Retina (tissue), 1 donor: ENCODE measurements at regions not wholly inside any gene's neighbourhood (a gene's known extent, or its start where the extent isn't known, plus 50 kb on each side); places are given as distances from the start of the nearest gene placed in this dataset.
"Not testable (repeated sequence)": the region's sequence is repeated elsewhere in the genome, so short reads cannot be mapped to it uniquely, and the experiment has no call there.

Experiments used
- DNase-seq: peaks from one replicate; pipeline ENCODE4 v3.0.0-alpha.2; 2016

DNA sequence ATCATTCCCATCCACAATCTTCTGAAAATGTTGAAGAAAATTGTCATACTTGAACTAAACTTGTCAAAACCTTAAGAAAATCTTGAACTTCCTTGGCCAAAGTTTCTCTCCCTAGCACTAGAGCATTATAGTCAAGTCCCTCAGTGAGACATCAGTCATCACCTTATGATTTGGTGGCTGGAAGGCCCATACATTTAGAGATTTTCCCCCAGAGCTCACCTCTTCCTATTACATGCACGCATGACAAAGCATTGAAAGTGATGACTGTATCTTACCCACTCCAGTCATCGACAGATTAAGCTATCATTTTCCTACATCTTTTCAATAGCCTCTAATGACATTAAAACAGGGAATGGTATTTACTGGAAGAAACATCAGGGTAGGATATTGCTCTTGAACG lies 948.8 kb downstream of the TMEM121 start:
- DNase-seq: not testable (repeated sequence)

DNA sequence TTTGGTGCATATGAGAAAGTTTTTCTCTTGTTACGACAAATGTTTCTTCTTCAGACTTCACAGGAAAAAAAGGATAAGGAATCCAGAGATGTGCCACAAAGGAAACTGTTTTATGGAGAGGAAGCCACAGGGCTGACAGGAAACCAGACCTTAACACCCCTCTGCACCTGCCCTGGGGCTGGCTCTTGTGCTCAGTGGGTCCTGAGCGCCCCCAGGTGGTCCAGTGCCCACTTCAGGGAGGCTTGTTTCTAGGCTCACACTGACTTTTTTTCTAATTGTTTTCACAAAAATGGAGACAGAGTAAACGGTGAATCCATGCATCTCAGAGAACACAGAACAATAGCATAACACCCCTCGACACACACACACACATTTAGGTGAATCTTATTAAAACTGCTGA lies 951.2 kb downstream of the TMEM121 start:
- DNase-seq: not testable (repeated sequence)

DNA sequence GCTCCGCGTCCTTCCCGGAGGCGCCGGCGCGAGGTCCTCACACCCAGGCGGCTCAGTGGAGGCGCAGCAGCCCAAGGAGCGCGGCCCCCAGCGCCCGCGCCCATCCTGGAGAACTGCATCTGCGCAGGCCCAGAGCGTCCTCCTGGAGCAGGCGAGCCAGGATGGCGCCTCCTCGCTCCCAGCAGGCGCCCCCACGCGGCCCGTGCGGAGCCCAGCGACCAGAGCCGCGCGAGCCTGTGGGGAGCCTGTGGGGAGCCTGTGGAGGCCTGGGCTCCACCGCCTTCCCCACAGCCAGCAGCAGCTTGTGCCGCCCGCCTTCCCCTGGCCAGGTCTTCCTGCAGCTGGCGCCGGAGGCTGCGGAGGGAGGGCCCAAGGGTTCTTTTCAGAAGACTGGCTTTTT lies 953.9 kb downstream of the TMEM121 start:
- DNase-seq: not testable (repeated sequence)

DNA sequence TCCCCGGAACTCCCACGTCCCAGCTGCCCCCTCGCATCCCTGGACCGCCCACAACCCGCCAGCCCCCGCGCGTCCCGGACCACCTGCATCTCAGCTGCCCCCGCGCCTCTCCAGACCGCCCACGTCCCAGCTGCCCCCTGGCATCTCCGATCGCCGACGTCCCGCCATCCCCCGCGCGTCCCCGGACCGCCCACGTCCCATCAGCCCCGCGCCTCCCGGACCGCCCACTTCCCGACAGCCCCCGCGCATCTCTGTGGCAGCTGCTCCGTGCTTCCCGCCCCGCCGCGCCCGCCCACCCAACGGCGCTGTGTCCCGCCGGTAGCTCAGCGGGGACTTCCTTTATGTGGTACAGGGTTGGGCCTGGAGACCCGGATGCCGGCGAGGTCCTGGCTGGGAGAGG lies 955.8 kb downstream of the TMEM121 start:
- DNase-seq: not testable (repeated sequence)

- no peak for DNase-seq
These were observed 961.2 kb downstream of the TMEM121 start for GRCh38 chr14:106487600-106487999.

GRCh38 chr14:106488291-106488690 lies 961.9 kb downstream of the TMEM121 start:
- no peak for DNase-seq

DNA sequence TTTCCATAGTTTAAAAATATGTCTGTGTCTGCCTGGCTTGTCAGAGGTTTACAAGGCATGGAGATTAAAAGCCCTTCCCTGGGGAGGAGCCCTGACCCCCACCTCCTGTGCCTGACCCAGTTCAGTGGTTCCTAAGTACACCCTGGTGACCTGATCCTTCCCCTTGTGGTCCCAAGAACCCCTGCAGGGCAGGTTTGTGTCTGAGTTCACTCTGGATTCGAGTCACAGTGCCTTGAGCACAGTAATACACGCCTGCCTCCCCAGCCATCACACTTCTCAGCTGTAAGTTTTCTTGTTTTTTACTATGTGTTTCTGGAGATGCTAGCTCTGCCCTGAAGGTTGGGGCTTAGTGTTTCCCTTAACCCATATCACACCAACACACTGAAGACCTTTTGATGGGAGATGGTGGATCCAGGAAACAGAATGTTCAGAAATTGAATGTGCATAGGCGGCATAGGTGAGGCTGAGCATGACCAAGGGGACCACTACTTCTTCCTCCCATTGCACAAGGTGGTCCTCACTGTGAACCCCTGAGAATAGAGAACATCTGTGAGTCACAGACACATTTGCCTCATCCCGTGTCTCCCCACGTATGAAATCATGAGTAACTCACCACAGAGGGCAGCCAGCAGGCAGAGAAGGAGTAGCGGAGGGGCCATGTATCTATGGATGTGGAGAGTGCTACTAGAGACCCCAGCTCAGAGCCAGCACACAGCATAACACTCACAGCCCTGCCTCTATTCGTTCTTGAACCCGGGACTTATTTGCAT lies 962.9 kb downstream of the TMEM121 start:
- no peak for DNase-seq

GRCh38 chr14:106490442-106490841 lies 964.1 kb downstream of the TMEM121 start:
- no peak for DNase-seq

DNA sequence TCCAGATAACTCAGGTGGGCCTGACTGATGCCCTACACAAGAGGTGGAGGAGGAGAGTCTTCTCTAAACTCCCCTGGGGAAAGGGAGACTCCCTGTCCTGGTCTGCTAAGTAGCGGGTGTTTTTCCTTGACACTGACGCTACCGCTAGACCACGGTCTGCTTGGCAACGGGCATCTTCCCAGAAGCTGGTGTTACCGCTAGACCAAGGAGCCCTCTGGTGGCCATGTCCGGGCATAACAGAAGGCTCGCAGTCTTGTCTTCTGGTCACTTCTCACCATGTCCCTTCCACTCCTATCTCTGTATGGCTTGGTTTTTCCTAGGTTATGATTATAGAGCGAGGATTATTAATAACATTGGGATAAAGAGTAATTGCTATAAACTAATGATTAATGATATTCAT lies 965.5 kb downstream of the TMEM121 start:
- DNase-seq: no peak

DNA sequence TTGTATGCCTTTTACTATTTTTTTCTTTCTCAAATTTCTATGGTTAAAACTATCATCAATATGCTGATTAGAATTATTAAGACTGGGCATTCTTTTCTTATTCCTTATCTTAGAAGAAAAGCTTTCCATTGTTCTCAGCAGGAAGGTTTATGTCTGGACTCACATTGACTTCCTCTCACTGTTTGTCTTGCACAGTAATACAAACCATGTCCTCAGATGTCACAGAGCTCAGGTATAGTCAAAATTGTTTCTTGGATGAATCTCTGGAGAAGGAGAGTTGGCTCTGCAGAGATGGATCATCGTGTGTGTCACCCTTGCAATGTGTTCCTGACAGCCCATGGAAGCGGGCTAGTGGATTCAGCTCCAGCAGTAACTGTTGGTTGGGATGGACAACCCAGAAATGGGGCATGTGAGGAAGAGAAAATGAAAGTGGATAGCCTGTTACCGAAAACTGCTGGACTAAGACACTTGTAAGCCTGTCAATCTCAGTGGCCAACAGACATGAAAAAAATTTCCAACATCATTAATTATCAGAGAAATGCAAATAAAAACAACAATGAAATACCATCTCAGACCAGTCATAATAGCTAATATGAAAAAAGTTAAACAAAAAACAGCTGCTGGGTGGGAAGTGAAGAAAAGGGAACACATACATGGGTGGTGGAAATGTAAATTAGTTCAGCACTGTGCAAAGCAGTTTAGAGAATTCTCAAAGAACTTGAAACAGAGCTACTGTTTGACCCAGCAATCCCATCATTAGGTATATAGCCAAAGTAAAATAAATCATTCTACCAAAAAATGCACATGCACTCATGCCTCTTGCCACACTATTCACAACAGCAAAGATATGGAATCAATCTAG lies 967.8 kb downstream of the TMEM121 start:
- no peak for DNase-seq

DNA sequence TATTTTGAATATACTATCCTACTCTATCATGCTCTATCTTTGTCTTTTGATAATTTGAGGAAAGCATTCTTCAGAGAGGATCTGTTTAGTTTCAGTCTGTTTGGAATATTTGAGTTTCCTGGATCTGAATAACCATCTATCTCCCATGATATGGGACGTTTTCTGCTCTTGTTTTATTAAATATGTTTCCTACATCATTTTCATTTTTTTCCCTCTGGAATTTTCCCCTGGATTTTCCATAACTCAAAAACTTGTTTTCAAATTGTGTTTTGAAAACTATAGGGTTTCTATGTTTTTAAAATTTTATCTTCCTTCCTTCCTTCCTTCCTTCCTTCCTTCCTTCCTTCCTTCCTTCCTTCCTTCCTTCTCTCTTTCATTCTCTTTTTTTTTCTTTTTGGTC lies 974.2 kb downstream of the TMEM121 start:
- no peak for DNase-seq

DNA sequence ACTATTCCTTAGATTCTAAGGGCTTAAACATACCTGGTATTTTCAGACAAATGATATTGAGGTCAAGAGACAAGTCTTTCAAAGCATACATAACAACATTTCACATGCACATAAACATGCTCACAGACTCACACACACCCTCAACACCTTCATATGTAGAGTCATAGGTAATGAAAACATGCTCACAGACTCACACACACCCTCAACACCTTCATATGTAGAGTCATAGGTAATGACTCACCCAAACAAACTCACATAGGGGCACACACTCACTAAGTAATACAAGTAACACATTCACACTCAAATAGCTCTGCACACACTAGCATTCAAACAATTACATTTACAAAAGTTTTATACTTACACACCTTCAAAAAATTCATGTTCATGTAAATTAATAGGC lies 975.5 kb downstream of the TMEM121 start:
- DNase-seq: no peak

GRCh38 chr14:106505366-106505765 lies 979.0 kb downstream of the TMEM121 start:
- DNase-seq: no peak

DNA sequence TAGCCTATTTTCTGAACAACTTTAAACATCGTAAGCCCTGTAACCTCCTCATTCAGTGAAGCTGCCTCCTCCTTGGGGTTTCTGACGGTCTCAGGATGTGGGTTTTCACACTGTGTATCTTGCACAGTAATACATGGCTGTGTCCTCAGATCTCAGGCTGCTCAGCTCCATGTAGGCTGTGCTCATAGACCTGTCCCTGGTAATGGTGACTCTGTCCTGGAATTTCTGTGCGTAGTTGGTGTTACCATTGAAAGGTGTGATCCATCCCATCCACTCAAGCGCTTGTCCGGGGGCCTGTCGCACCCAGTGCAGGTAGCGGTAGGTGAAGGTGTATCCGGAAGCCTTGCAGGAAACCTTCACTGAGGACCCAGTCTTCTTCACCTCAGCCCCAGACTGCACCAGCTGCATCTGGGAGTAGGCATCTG lies 980.5 kb downstream of the TMEM121 start:
- no peak for DNase-seq

DNA sequence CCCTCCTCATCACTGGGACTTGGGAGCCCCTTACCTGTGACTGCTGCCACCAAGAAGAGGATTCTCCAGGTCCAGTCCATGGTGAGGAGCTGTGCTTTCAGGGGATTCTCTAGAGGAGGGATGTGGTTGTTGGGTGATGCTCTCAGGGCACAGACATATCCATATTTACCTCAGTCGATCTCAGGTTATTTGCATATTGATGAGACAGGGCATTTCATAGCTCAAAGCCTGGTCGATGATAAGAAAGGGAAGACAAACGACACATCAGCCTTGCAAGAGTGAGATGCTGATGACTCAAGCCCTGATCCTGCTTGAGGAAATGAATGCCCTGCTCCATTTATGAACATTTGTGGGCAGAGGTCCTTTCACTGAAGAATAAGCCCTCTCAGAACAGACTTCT lies 981.0 kb downstream of the TMEM121 start:
- no peak for DNase-seq

GRCh38 chr14:106508216-106508615 lies 981.8 kb downstream of the TMEM121 start:
- no peak for DNase-seq

DNA sequence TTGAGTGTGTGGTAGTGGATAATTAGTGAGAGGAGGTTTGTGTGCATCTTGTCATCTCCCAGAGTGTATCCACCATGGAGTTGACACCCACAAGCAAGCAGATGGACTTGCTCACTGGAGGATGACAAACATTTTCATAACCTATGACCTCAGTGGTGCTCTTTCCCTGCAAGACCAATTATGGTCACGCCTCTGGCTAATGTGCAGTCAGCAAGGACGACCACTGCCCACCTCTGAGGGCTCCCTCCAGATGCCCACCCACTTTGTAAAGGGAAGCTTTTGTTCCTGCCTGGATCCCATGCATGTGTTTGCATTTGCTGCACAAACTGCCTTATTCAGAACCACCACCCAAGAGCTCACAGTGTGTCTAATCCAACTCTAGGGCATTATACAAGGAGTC lies 982.8 kb downstream of the TMEM121 start:
- DNase-seq: no peak

- no peak for DNase-seq
These were observed 983.4 kb downstream of the TMEM121 start for GRCh38 chr14:106509807-106510206.

DNA sequence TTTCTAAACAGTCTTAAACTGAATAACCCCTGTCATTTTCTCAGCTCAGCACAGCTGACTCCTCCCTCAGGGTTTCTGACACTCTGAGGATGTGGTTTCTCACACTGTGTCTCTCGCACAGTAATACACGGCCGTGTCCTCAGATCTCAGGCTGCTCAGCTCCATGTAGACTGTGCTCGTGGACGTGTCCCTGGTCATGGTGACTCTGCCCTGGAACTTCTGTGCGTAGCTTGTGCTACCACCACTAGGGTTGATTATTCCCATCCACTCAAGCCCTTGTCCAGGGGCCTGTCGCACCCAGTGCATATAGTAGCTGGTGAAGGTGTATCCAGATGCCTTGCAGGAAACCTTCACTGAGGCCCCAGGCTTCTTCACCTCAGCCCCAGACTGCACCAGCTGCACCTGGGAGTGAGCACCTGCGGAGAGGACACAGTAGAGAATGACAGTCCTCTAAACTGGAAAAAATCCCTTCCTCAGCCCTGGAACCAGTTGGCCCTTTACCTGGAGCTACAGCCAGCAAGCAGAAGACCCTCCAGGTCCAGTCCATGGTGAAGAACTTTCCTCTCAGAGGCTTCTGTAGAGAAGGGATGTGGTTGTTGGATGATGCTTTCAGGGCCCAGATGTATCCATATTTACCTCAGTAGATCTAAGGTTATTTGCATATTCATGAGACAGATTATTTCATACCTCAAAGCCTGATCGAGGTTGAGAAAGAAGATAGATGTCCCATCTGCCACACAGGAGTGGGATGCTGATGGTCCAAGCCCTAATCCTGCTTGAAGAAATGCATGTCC lies 984.8 kb downstream of the TMEM121 start:
- DNase-seq: no peak

GRCh38 chr14:106511800-106512198 lies 985.4 kb downstream of the TMEM121 start:
- DNase-seq: no peak

DNA sequence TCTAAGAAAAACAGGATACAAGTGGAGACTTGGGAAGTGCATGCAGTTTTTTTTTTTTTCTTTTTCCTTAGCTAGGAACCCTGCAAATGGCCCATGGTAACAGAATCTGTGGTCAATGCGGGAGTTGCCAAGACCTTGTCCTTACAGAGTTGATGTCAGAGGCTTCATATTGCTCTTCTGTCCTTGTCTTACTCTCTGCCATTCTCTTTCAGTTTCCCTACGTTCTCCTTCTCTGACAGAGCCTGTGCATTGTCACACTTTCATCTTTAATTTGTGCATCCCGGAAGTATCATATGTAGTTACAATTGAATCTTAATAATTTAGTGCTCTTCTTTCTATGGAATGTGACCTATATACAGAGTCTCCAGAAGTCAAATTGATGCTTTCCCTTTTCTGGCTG lies 986.9 kb downstream of the TMEM121 start:
- no peak for DNase-seq

DNA sequence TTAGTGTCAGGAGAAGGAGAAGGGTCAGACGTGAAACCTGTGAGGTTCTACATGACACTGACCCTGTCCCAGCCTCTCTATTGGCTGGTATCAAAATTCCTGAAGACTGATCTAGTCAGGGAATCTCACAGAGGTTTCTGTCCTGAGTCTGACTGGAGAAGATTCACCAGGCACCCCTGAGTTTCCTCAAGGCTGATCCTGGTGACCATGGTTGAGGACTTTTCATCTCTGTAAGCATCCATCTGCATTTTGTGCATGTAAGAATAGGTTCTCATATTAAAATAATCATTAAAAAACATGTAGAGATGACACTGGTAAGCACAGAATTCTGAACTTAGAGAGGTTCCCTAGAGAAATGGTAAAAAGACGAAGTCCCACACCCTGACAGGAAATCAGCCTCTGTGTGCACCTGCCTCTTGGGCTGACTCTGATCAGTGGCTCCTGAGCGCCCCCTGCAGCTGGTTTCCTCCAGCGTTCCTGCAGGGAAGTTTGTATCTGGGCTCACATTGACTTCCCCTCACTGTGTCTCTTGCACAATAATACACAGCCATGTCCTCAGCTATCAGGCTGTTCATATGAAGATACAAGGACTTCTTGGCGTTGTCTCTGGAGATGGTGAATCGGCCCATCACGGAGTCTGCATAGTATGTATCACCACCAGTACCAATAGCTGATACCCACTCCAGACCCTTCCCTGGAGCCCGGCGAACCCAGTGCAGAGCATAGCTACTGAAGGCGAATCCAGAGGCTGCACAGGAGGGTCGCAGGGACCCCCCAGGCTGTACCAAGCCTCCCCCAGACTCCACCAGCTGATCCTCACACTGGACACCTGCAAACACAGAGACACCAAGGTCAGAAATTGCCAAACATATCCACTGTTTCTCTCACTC lies 991.9 kb downstream of the TMEM121 start:
- DNase-seq: no peak
